OCI-LY1 (cell line): ENCODE measurements at regions not wholly inside any gene's neighbourhood (a gene's known extent, or its start where the extent isn't known, plus 50 kb on each side); places are given as distances from the start of the nearest gene placed in this dataset.

Experiments used
- H2AFZ ChIP-seq: fragments of 200-600 bp; sonication (generic), shearing (Covaris generic); 2 replicates; pipeline ENCODE4 v1.6.0; 2014; ENCODE audit warnings: antibody characterized with exemption, mild to moderate bottlenecking, low read length
- H3F3A ChIP-seq: fragments of 200-600 bp; sonication (generic), shearing (Covaris generic); 2 replicates; pipeline ENCODE4 v1.6.0; 2014; ENCODE audit warnings: mild to moderate bottlenecking, antibody characterized with exemption, low read length, moderate library complexity; ENCODE audit not compliant: insufficient read depth
- H3K27ac ChIP-seq: fragments of 200-600 bp; sonication (generic); 2 replicates; pipeline ENCODE4 v1.5.1; 2014; ENCODE audit warnings: low read length, mixed run types, mild to moderate bottlenecking, low read depth; ENCODE audit not compliant: poor library complexity, severe bottlenecking
- H3K27me3 ChIP-seq: fragments of 200-600 bp; sonication (generic); 2 replicates; pipeline ENCODE4 v1.6.0; 2014; ENCODE audit warnings: antibody characterized with exemption, mild to moderate bottlenecking, low read length, moderate library complexity; ENCODE audit not compliant: insufficient read depth
- H3K36me3 ChIP-seq: fragments of 200-600 bp; sonication (generic); 2 replicates; pipeline ENCODE4 v1.6.1; 2014; ENCODE audit warnings: mild to moderate bottlenecking, antibody characterized with exemption, low read length, moderate library complexity, mixed read lengths; ENCODE audit not compliant: insufficient read depth
- H3K4me1 ChIP-seq: fragments of 200-600 bp; sonication (generic); 2 replicates; pipeline ENCODE4 v1.5.1; 2014; ENCODE audit warnings: mild to moderate bottlenecking, low read length, moderate library complexity; ENCODE audit not compliant: insufficient read depth, severe bottlenecking
- H3K4me2 ChIP-seq: fragments of 200-600 bp; sonication (generic), shearing (Covaris generic); 2 replicates; pipeline ENCODE4 v1.6.1; 2014; ENCODE audit warnings: low read length
- H3K4me3 ChIP-seq: fragments of 200-600 bp; sonication (generic); 2 replicates; pipeline ENCODE4 v1.5.1; 2014; ENCODE audit warnings: low read length, low read depth, mild to moderate bottlenecking, mixed read lengths; ENCODE audit not compliant: poor library complexity, severe bottlenecking
- H3K79me2 ChIP-seq: fragments of 200-600 bp; shearing (Covaris generic); 2 replicates; pipeline ENCODE4 v1.6.1; 2016; ENCODE audit warnings: mixed run types, low read length, mixed read lengths; ENCODE audit not compliant: insufficient read depth
- H3K9ac ChIP-seq: fragments of 200-600 bp; sonication (generic), shearing (Covaris generic); 2 replicates; pipeline ENCODE4 v1.6.1; 2014; ENCODE audit warnings: mild to moderate bottlenecking, low read length, mixed read lengths
- H3K9me2 ChIP-seq: fragments of 200-600 bp; sonication (generic), shearing (Covaris generic); 2 replicates; pipeline ENCODE4 v1.6.1; 2014; ENCODE audit warnings: low read depth, mild to moderate bottlenecking, low read length, mixed read lengths
- H3K9me3 ChIP-seq: fragments of 200-600 bp; shearing (Covaris generic); 2 replicates; pipeline ENCODE4 v1.6.1; 2014; ENCODE audit warnings: low read length, mixed read lengths
- H4K20me1 ChIP-seq: fragments of 200-600 bp; sonication (generic), shearing (Covaris generic); 2 replicates; pipeline ENCODE4 v1.6.0; 2016; ENCODE audit warnings: mild to moderate bottlenecking, low read length; ENCODE audit not compliant: insufficient read depth
- CTCF ChIP-seq: fragments of 200-600 bp; sonication (generic), shearing (Covaris generic); IDR thresholded peaks from 2 replicates; pipeline ENCODE4 v1.5.1; 2017; ENCODE audit warnings: mild to moderate bottlenecking, antibody characterized with exemption, low read length, moderate library complexity, mixed read lengths
- EZH2 ChIP-seq: fragments of 200-600 bp; sonication (generic), shearing (Covaris generic); IDR thresholded peaks from 2 replicates; pipeline ENCODE4 v1.8.0; 2017; ENCODE audit warnings: borderline replicate concordance, mixed run types, mild to moderate bottlenecking, antibody characterized with exemption, low read length, moderate library complexity, mixed read lengths

GRCh38 chr15:62412686-62413085 is 247.6 kb upstream of the C2CD4B start:
- H3F3A ChIP-seq: no peaks in the 10 kb centered on the region

GRCh38 chr15:62413153-62413552 is 248.1 kb upstream of the C2CD4B start:
- no peak overlapping the region for H3K4me3 ChIP-seq

More at GRCh38 chr15:62412686-62413085, 247.6 kb upstream of the C2CD4B start:
- H3K9ac ChIP-seq: no peak overlapping the region
- H3K27ac ChIP-seq: no peak overlapping the region
- no peak overlapping the region for H3K4me2 ChIP-seq
- H2AFZ ChIP-seq: no peak overlapping the region
- no peaks in the 10 kb centered on the region for H3K9me2 ChIP-seq
- no peaks in the 10 kb centered on the region for H3K9me3 ChIP-seq
- H3K79me2 ChIP-seq: no peaks in the 10 kb centered on the region
- no peak overlapping the region for H3K4me3 ChIP-seq
- no peaks in the 10 kb centered on the region for H3K4me1 ChIP-seq
- H3K36me3 ChIP-seq: no peaks in the 10 kb centered on the region
- H3K27me3 ChIP-seq: no peaks in the 10 kb centered on the region
- TF ChIP-seq EZH2: no peak
- no peak for TF ChIP-seq CTCF
- no peaks in the 10 kb centered on the region for H4K20me1 ChIP-seq

GRCh38 chr15:62413786-62414185 is 248.7 kb upstream of the C2CD4B start:
- Histone ChIP-seq H3K27me3 (no peaks in the 10 kb centered on the region), H3K9me3 (no peaks in the 10 kb centered on the region), H3K79me2 (no peaks in the 10 kb centered on the region), H4K20me1 (no peaks in the 10 kb centered on the region), H3K36me3 (no peaks in the 10 kb centered on the region), H3K4me1 (no peaks in the 10 kb centered on the region), H3K9ac (no peak overlapping the region), H3K4me2 (no peak overlapping the region), H2AFZ (no peak overlapping the region), H3K9me2 (no peaks in the 10 kb centered on the region), H3F3A (no peaks in the 10 kb centered on the region), H3K27ac (no peak overlapping the region), H3K4me3 (no peak overlapping the region)
- TF ChIP-seq EZH2: no peak
- TF ChIP-seq CTCF: no peak

More at GRCh38 chr15:62413153-62413552, 248.1 kb upstream of the C2CD4B start:
- Histone ChIP-seq H3K9me2 (no peaks in the 10 kb centered on the region), H3K79me2 (no peaks in the 10 kb centered on the region), H3F3A (no peaks in the 10 kb centered on the region), H3K27me3 (no peaks in the 10 kb centered on the region), H3K9ac (no peak overlapping the region), H4K20me1 (no peaks in the 10 kb centered on the region), H2AFZ (no peak overlapping the region), H3K36me3 (no peaks in the 10 kb centered on the region), H3K4me2 (no peak overlapping the region), H3K9me3 (no peaks in the 10 kb centered on the region), H3K4me1 (no peaks in the 10 kb centered on the region), H3K27ac (no peak overlapping the region)
- TF ChIP-seq EZH2 (no peak), CTCF (no peak)
